HG02938 (cell line): ENCODE measurements at regions not wholly inside any gene's neighbourhood (a gene's known extent, or its start where the extent isn't known, plus 50 kb on each side); places are given as distances from the start of the nearest gene placed in this dataset.
"Not testable (repeated sequence)": the region's sequence is repeated elsewhere in the genome, so short reads cannot be mapped to it uniquely, and the experiment has no call there.

ENCODE experiments used
- ATAC-seq: cut with Tn5 transposase; IDR thresholded peaks from one replicate; pipeline ENCODE4 v1.9.1; 2021; ENCODE audit warnings: mild to moderate bottlenecking, moderate library complexity; ENCODE audit not compliant: unreplicated experiment

DNA sequence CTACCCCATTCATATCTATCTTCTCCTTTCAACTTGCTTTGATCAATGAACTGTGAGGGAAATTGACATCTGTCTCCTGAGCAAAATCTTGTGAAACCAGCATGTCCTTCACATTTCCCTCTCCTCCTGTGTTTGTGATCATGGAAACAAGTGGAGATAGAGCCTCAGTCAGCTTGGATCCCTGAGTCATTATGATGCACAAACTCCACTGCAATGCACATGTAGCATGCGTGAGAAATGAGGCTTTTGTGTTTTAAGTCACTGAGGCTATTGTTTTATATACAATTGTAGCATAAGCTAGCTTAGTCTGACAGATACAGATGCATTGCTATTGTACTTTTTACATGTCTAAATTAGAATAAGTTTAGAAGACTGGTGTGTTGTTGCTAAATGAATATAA, 85.2 kb upstream of the HNMT start:
- ATAC-seq, result no peak

DNA sequence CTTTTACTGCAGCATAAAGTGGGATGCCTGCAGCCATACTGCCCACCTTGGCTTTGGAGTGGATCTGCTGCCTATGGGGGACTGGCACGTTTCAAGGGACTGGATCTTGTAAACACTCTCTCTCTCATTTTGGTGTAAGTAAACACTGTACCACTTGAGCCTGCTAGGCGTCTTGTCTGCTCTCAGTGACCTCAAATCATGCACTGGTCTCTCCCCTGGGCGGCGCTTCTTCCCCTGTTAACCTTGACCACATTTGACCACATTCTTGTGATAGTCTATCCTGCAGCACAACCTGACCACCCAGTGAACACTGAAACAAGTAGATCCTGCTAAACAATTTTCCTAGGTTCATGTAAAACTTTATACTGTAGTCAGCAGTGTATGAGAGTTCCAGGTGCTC, 82.6 kb upstream of the HNMT start:
- ATAC-seq, result no peak

GRCh38 chr2:137886083-137886831, 78.0 kb upstream of the HNMT start:
- no peak for ATAC-seq

DNA sequence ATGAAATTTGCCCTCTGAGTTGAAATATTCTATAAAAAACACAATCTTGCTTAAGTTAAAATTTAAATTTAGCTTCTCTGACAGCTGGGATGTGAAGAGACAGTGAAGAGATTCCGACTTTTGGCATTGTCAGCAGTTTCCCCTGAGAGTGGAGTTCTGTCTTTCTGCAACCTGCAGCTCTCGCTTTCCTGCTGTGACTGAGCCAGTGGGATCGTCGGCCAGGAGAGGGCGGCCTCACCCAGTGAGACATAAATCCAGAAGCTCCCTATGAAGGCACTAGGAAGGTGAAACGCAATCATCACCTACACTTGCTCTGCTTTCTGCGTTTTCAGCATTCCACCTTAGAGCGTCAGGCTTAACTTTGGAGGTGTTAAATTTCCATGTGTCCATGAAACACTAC, 75.4 kb upstream of the HNMT start:
- ATAC-seq, result no peak

- ATAC-seq, result no peak
These were observed 71.5 kb upstream of the HNMT start for GRCh38 chr2:137892739-137893138.

- no peak for ATAC-seq
These were observed 71.1 kb upstream of the HNMT start for GRCh38 chr2:137893145-137893544.

GRCh38 chr2:137896467-137896866, 67.8 kb upstream of the HNMT start:
- no peak for ATAC-seq

DNA sequence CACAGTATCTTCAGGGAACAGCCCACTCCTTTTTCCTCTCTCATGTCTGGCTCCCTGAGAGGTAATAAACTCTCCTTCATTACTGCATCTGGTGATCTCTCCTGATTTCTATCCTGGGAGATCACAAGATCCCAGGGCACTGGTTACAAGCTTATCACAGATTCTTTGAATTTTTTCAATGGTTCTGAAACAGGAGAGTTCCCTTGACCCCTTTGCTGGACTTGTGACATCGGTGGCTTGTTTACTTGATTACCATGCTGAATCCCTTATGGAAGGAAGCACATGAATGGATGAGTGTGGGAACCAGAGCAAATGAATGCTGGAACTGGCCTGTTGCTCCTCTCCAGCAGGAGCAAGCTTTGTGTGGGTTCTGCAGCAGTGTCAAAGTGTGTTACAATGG, 67.2 kb upstream of the HNMT start:
- ATAC-seq, result no peak

DNA sequence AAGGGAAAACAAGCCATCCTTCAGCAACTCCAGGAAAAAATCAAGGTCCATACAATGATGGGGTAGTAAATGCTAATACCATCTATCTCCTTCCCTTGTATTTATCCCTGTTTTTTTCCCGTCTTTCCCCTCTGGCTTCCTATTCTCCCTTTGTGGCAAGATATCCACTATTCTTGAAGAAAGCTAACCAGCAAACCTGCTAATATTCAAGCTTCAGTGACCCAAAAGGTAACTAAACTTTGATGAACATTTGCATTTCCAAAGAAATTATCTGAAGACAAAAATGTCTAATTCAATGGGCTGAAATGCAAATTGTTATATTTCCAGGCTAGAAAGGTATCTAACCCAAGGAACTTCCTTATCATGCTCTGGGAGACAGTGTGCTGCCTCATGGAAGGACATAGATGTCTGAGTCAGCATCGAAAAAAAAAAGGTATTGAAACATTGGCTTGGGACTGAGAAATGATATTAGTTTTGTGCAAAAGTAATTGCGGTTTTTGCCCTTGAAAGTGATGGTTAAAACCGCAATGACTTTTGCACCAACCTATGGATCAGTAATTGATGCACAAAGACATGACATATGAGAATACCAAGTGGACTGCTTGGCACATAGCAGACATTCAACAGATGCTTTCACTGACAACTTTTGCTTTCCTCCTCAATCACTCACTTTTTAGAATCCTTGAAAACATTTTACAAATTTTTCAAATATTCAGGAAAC, 63.7 kb upstream of the HNMT start:
- ATAC-seq, result no peak

GRCh38 chr2:137910641-137911040, 53.6 kb upstream of the HNMT start:
- ATAC-seq, result no peak

DNA sequence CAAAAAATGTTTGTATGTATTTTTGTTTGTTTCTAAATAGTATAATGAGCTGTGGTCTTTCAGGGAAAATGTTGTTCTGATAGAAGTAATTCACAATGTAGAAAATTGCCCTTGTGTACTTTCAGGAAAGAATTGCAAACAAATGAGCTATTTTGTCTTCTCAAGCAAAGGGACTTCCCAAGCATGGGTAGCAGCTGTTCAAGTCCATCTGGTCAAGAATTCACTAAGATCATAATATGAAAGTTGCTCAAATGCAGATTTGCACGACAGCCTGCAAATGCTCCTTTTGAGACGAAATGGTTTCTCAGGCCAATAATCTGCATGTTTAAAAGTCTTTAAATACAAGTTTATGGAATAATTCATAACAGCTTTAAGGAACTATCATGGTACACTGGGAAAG, 51.9 kb upstream of the HNMT start:
- ATAC-seq, result no peak

- no peak for ATAC-seq
These were observed 51.1 kb upstream of the HNMT start for GRCh38 chr2:137913169-137913568.

DNA sequence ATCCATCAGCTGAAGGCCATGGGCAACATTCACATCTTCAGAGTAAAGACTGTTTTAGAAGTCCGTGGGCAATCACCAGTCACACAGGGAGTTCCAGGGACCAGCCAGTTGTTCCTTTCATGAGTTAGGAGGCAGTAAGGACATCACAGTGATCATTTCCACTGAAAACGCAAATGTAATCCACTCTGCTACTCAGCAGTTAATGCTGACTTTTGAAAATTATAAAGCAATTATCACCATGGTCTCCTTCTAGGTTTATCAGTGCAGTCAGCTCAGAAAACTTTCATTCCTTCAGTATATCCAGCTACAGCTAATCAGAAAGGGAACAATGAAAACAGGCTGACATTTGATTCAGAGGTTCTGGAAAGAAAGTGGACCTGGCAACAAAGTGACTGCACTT, 50.6 kb upstream of the HNMT start:
- not testable (repeated sequence) for ATAC-seq
